NT2/D1 (cell line): ENCODE measurements at regions not wholly inside any gene's neighbourhood (a gene's known extent, or its start where the extent isn't known, plus 50 kb on each side); places are given as distances from the start of the nearest gene placed in this dataset.

Experiments used
- DNase-seq: peaks from one replicate; pipeline ENCODE4 v3.0.0-alpha.2; 2011; ENCODE audit warnings: low read depth, low spot score
- H3K27me3 ChIP-seq: 2 replicates; pipeline ENCODE4 v1.6.0; 2011; ENCODE audit warnings: mild to moderate bottlenecking; ENCODE audit not compliant: insufficient read length, insufficient read depth
- H3K36me3 ChIP-seq: 2 replicates; pipeline ENCODE4 v1.6.1; 2011; ENCODE audit warnings: mild to moderate bottlenecking, low read length, mixed read lengths; ENCODE audit not compliant: insufficient read depth, insufficient read length
- H3K4me1 ChIP-seq: 2 replicates; pipeline ENCODE4 v1.5.1; 2011; ENCODE audit not compliant: insufficient read depth, insufficient read length
- H3K4me3 ChIP-seq: 2 replicates; pipeline ENCODE4 v1.5.1; 2011; ENCODE audit warnings: low read depth; ENCODE audit not compliant: insufficient read length
- H3K9ac ChIP-seq: 2 replicates; pipeline ENCODE4 v1.6.0; 2011; ENCODE audit warnings: low read depth; ENCODE audit not compliant: insufficient read length
- H3K9me3 ChIP-seq: 2 replicates; pipeline ENCODE4 v1.5.1; 2011; ENCODE audit warnings: mild to moderate bottlenecking, low read length; ENCODE audit not compliant: insufficient read depth
- SUZ12 ChIP-seq: IDR thresholded peaks from 2 replicates; pipeline ENCODE4 v1.6.1; 2011; ENCODE audit not compliant: insufficient read length, insufficient read depth; ENCODE audit errors: extremely low read depth
- YY1 ChIP-seq: IDR thresholded peaks from 2 replicates; pipeline ENCODE4 v1.6.1; 2011; ENCODE audit not compliant: insufficient read length, insufficient read depth
- ZNF274 ChIP-seq: IDR thresholded peaks from 2 replicates; pipeline ENCODE4 v1.6.1; 2011; ENCODE audit warnings: mild to moderate bottlenecking, low read depth, low read length

DNA sequence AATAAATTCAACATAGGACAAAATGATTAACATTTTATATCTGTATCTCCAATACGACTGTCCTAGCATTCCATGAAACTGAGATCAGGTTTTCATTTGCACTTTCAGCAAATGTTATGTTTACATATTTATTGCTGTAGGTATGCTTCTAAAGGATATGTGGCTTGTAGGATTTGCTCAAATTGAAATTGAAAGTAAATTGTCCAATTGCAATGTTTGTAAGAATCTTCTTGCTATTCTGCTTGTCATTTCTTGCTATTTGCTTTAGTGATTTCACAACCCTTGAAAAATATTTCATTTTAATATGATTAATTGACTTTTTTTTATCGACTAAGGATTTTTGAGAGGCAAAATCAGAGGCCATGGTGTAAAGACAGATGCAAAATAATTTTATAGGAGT is 904.2 kb upstream of the RAG2 start:
- H3K9me3 ChIP-seq: no peaks in the 10 kb centered on the region
- H3K4me3 ChIP-seq: no peak overlapping the region
- no peaks in the 10 kb centered on the region for H3K27me3 ChIP-seq
- no peak for DNase-seq
- no peak overlapping the region for H3K9ac ChIP-seq
- H3K4me1 ChIP-seq: no peaks in the 10 kb centered on the region
- TF ChIP-seq SUZ12 (no peak), YY1 (no peak), ZNF274 (no peak)
- no peaks in the 10 kb centered on the region for H3K36me3 ChIP-seq

DNA sequence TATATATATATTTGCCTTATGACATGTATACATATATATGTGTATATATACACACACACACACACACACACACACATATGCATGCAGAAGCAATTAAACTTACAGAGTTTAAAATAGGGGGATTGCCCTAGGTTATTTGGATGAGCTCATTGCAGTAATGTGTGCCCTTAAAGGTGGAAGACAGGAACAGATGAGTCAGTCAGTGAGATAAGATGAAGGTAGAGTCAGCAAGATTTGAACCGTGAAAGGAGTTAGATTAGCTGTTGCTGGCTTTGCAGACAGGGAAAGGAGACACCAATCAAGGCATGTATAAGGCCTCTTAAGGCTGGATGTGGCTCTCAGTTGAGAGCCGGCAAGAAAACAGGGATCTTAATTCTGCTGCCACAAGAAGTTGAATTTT is 902.4 kb upstream of the RAG2 start:
- DNase-seq: no peak
- Histone ChIP-seq H3K9me3 (no peaks in the 10 kb centered on the region), H3K9ac (no peak overlapping the region), H3K4me1 (no peaks in the 10 kb centered on the region), H3K4me3 (no peak overlapping the region), H3K27me3 (no peaks in the 10 kb centered on the region), H3K36me3 (no peaks in the 10 kb centered on the region)
- no peak for TF ChIP-seq ZNF274
- TF ChIP-seq YY1: no peak
- TF ChIP-seq SUZ12: no peak

DNA sequence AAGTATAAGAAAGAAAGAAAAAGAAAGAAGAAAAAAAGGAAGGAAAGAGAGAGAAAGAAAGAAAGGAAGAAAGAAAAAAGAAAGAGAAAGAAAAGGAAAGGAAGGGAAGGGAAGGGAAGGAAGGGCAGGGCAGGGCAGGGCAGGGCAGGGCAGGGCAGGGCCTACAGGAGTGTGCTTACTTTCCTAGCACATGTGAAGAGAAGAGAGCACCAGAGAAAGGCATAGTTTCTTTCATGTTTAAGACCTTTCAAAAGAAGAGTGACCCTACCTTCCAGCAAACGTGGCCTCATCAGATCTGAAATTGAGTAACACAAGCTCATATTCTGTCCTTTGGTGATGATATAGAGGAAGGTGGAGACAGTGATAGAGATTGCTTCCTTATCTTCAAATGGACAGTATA is 899.3 kb upstream of the RAG2 start:
- no peaks in the 10 kb centered on the region for H3K36me3 ChIP-seq
- no peak for DNase-seq
- TF ChIP-seq ZNF274 (no peak), SUZ12 (no peak), YY1 (no peak)
- H3K9me3 ChIP-seq: no peaks in the 10 kb centered on the region
- no peak overlapping the region for H3K9ac ChIP-seq
- no peaks in the 10 kb centered on the region for H3K27me3 ChIP-seq
- no peaks in the 10 kb centered on the region for H3K4me1 ChIP-seq
- H3K4me3 ChIP-seq: no peak overlapping the region

DNA sequence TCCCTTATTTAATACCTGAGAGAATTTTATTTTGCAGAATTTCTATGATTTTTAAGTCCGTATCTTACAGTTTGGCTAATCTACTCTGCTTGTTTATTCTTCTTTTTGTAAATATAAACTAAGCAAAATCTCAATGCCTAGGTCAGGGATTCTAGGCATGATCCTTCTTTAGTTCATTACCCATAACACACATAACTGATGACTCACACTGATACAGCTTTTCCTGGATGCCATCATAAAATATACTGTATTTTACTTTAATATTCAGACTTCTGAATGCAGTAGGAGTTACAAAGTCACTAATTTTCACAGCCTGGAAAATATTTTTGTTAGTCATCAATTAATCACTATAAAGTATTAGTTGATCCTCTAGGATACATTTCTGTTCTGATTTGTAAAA is 898.2 kb upstream of the RAG2 start:
- Histone ChIP-seq H3K27me3 (no peaks in the 10 kb centered on the region), H3K9ac (no peak overlapping the region), H3K4me1 (no peaks in the 10 kb centered on the region), H3K9me3 (no peaks in the 10 kb centered on the region), H3K4me3 (no peak overlapping the region), H3K36me3 (no peaks in the 10 kb centered on the region)
- TF ChIP-seq ZNF274: no peak
- TF ChIP-seq YY1: no peak
- DNase-seq: no peak

DNA sequence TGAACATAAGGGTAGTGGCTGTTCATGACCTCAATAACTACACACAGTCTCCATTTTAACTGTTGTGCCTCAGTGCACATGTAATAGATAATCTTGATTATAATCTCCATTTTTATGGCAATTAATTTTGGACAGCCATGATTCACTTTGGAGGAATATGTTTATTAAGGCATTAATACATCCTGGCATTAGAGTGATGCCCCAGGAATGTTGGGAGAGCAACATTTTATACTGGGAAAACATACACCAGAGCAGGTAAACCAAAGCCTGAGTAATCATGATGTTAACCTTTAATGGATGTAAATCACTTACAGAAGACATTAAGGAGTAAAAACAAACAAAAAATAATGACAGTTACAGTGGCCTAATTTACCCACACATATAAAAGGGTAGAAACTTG is 886.3 kb upstream of the RAG2 start:
- TF ChIP-seq ZNF274 (no peak), YY1 (no peak), SUZ12 (no peak)
- Histone ChIP-seq H3K4me1 (no peaks in the 10 kb centered on the region), H3K9ac (no peak overlapping the region), H3K27me3 (no peaks in the 10 kb centered on the region), H3K36me3 (no peaks in the 10 kb centered on the region), H3K9me3 (no peaks in the 10 kb centered on the region), H3K4me3 (no peak overlapping the region)
- no peak for DNase-seq

DNA sequence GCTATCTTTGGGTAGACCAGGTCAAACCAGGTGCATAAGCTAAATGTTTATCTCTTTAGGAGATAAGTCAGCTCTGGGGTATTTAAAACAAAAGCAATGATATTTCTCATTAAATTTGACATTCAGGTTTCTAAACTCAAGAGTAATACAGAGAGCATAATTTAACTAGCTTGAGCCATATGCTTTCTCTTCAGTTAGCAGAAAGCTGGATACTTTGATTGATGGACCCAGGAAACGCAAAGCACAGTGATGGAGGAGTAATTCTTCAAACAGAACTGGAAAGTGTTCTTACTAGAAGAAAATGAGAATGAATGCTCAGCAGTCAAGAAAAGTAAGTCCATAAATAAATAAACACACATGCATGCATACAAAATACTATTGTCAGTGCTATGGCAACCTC is 885.7 kb upstream of the RAG2 start:
- TF ChIP-seq ZNF274 (no peak), SUZ12 (no peak), YY1 (no peak)
- Histone ChIP-seq H3K27me3 (no peaks in the 10 kb centered on the region), H3K36me3 (no peaks in the 10 kb centered on the region), H3K4me3 (no peak overlapping the region), H3K9ac (no peak overlapping the region), H3K9me3 (no peaks in the 10 kb centered on the region), H3K4me1 (no peaks in the 10 kb centered on the region)
- DNase-seq: no peak

DNA sequence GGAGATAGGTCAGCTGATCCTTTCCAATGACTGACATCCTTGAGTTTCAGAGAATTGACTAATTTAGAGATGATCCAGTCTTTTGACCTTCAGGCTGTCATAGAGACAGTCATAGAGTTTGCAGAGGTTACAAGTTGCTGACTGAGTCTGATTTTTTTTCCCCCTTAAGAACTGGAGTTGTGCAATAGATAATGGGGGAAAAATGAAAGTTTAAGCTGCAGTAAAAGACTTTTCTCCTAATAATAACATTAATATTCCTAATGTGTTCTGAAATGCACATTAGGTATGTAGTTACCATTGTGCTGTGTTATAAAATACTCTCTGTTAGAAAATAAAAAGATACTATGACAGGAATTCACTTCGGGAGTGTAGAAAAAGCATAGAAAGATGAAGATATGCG is 876.9 kb upstream of the RAG2 start:
- no peaks in the 10 kb centered on the region for H3K4me1 ChIP-seq
- no peak overlapping the region for H3K4me3 ChIP-seq
- no peak overlapping the region for H3K9ac ChIP-seq
- H3K9me3 ChIP-seq: no peaks in the 10 kb centered on the region
- DNase-seq: no peak
- TF ChIP-seq SUZ12 (no peak), ZNF274 (no peak), YY1 (no peak)
- H3K27me3 ChIP-seq: no peaks in the 10 kb centered on the region
- H3K36me3 ChIP-seq: no peaks in the 10 kb centered on the region

DNA sequence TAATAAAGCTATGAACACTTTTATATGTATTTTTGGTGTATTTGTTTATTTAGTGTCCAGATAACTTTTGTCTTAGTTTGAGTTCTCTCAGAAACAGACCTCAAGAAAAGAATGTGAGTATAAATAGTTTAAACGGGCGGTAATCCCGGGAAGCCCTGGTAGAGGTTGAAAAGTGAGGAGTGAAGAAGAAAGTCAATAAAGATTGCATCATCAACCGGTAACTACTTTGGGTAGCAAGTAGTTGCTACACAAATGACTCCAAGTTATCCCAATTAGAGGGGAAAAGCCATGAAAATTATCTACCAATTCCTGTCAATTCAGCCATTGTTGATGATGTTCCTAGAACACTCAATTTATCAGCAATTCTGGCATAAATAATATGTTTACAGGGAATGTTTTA is 870.3 kb upstream of the RAG2 start:
- DNase-seq: no peak
- H3K9ac ChIP-seq: no peak overlapping the region
- H3K9me3 ChIP-seq: no peaks in the 10 kb centered on the region
- H3K27me3 ChIP-seq: no peaks in the 10 kb centered on the region
- H3K4me1 ChIP-seq: no peaks in the 10 kb centered on the region
- H3K4me3 ChIP-seq: no peak overlapping the region
- TF ChIP-seq SUZ12 (no peak), ZNF274 (no peak), YY1 (no peak)
- H3K36me3 ChIP-seq: no peaks in the 10 kb centered on the region
